ENCODE measurements at regions not wholly inside any gene's neighbourhood (a gene's known extent, or its start where the extent isn't known, plus 50 kb on each side); places are given as distances from the start of the nearest gene placed in this dataset.
A peak's percentile ranks its signal among the peaks of the same experiment; 100 is the strongest.

- no peak for ATAC-seq
- peaks cover 0 to 10% of the 10 kb centered on the region in 2 donors for H3K27me3 ChIP-seq
- no peak overlapping the region for H3K27ac ChIP-seq
- H3K9me3 ChIP-seq, result no peaks in the 10 kb centered on the region
- no peaks in the 10 kb centered on the region for H3K4me1 ChIP-seq
- DNase-seq, result no peak
- no peak for TF ChIP-seq CTCF (IDR thresholded peaks at IDR 0.05)
- H3K36me3 ChIP-seq, result no peaks in the 10 kb centered on the region
- intact Hi-C loops (cut with DNase I), result no loop called here
- no peak overlapping the region for H3K4me3 ChIP-seq
Measured at GRCh38 chr1:157920748-157921147, 72.7 kb upstream of the KIRREL1 start.

- peak in 1 of 4 donors; percentile 73 for DNase-seq
- Histone ChIP-seq H3K36me3 (no peaks in the 10 kb centered on the region), H3K4me3 (no peak overlapping the region), H3K4me1 (no peaks in the 10 kb centered on the region), H3K27ac (no peak overlapping the region), H3K27me3 (peaks cover 0 to 4% of the 10 kb centered on the region in 2 donors), H3K9me3 (no peaks in the 10 kb centered on the region)
- ATAC-seq, result no peak
- no peak for TF ChIP-seq CTCF (IDR thresholded peaks at IDR 0.05)
- intact Hi-C loops (cut with DNase I), result no loop called here
Measured at GRCh38 chr1:157925419-157926166, 67.9 kb upstream of the KIRREL1 start.

- no peak for TF ChIP-seq CTCF (IDR thresholded peaks at IDR 0.05)
- H3K36me3 ChIP-seq, result no peaks in the 10 kb centered on the region
- no peak for DNase-seq
- intact Hi-C loops (cut with DNase I), result no loop called here
- no peak overlapping the region for H3K27ac ChIP-seq
- ATAC-seq, result no peak
- H3K27me3 ChIP-seq, result no peaks in the 10 kb centered on the region
- no peaks in the 10 kb centered on the region for H3K9me3 ChIP-seq
- H3K4me3 ChIP-seq, result no peak overlapping the region
- no peaks in the 10 kb centered on the region for H3K4me1 ChIP-seq
Measured at GRCh38 chr1:157932069-157932468, 61.4 kb upstream of the KIRREL1 start.

GRCh38 chr1:157937744-157938143 is 55.7 kb upstream of the KIRREL1 start:
- peaks cover 0 to 6% of the 10 kb centered on the region in 2 donors for H3K27me3 ChIP-seq
- no peak for TF ChIP-seq CTCF (IDR thresholded peaks at IDR 0.05)
- H3K4me3 ChIP-seq, result no peak overlapping the region
- peak; percentile 22 for ATAC-seq
- intact Hi-C loops (cut with DNase I), result no loop called here
- no peak for DNase-seq
- H3K9me3 ChIP-seq, result no peaks in the 10 kb centered on the region
- no peaks in the 10 kb centered on the region for H3K36me3 ChIP-seq
- no peak overlapping the region for H3K27ac ChIP-seq
- H3K4me1 ChIP-seq, result no peaks in the 10 kb centered on the region

- H3K9me3 ChIP-seq, result no peaks in the 10 kb centered on the region
- H3K36me3 ChIP-seq, result no peaks in the 10 kb centered on the region
- H3K4me3 ChIP-seq, result no peak overlapping the region
- intact Hi-C loops (cut with DNase I), result loop anchor here in 1 of 2 donors (10.0 kb wide), 1 partner anchor 67 kb away; no protein-coding TSS in a partner anchor
- no peak for TF ChIP-seq CTCF (IDR thresholded peaks at IDR 0.05)
- ATAC-seq (no peak), DNase-seq (no peak)
- H3K27ac ChIP-seq, result no peak overlapping the region
- peaks cover 0 to 6% of the 10 kb centered on the region in 2 donors for H3K27me3 ChIP-seq
- H3K4me1 ChIP-seq, result peaks cover 0 to 7% of the 10 kb centered on the region in 2 donors
Measured at GRCh38 chr1:157941939-157942338, 51.5 kb upstream of the KIRREL1 start.
